ENCODE measurements at regions not wholly inside any gene's neighbourhood (a gene's known extent, or its start where the extent isn't known, plus 50 kb on each side); places are given as distances from the start of the nearest gene placed in this dataset.
A peak's percentile ranks its signal among the peaks of the same experiment; 100 is the strongest.

DNA sequence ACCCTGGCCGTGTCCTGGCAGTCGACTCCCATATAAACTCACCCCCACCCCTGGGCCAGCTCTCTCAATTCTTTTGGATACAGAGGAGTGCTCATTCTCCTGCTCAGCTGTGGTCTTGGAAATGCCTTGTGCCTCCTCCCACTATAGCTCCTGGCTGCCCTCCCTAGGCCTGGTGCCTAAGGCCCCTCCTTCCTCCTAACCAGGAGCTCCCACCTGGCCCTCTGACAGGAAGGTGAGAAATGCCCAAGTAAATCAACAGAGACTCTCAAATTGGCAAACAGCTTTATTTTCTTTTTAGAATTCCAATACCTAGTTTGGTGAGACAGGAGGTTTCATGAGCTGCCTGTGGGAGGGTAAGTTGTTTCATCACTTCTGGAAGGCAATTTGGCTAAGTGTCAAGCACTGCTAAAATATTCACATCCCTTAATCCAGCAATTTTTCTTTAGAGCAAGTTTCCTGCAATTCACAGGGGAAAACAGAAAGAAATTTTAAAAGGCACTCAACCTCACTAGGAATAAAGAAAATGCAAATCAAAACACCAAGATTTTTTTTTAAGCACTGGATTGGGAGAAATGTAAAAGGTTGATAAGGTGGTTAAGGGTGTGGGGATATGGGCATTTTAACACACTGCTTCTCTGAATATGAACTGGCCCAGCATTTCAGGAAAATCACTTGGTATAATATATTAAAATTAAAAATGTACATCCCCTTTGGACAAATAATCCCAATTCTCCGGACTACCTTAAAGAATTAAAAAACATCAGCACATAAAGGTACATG, 209.7 kb upstream of the ARHGAP20 start:
- Histone ChIP-seq H3K4me1 (ENCODE audit: low read depth) (no peaks in the 10 kb centered on the region), H3K36me3 (ENCODE audit: low read depth) (no peaks in the 10 kb centered on the region), H3K4me3 (no peak overlapping the region), H3K9me3 (no peaks in the 10 kb centered on the region)
- ATAC-seq (no peak), DNase-seq (no peak)
- intact Hi-C loops (cut with DNase I, micrococcal nuclease): no loop called here
- TF ChIP-seq, protein P1, sequence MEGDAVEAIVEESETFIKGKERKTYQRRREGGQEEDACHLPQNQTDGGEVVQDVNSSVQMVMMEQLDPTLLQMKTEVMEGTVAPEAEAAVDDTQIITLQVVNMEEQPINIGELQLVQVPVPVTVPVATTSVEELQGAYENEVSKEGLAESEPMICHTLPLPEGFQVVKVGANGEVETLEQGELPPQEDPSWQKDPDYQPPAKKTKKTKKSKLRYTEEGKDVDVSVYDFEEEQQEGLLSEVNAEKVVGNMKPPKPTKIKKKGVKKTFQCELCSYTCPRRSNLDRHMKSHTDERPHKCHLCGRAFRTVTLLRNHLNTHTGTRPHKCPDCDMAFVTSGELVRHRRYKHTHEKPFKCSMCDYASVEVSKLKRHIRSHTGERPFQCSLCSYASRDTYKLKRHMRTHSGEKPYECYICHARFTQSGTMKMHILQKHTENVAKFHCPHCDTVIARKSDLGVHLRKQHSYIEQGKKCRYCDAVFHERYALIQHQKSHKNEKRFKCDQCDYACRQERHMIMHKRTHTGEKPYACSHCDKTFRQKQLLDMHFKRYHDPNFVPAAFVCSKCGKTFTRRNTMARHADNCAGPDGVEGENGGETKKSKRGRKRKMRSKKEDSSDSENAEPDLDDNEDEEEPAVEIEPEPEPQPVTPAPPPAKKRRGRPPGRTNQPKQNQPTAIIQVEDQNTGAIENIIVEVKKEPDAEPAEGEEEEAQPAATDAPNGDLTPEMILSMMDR (IDR thresholded peaks at IDR 0.05): no peak

DNA sequence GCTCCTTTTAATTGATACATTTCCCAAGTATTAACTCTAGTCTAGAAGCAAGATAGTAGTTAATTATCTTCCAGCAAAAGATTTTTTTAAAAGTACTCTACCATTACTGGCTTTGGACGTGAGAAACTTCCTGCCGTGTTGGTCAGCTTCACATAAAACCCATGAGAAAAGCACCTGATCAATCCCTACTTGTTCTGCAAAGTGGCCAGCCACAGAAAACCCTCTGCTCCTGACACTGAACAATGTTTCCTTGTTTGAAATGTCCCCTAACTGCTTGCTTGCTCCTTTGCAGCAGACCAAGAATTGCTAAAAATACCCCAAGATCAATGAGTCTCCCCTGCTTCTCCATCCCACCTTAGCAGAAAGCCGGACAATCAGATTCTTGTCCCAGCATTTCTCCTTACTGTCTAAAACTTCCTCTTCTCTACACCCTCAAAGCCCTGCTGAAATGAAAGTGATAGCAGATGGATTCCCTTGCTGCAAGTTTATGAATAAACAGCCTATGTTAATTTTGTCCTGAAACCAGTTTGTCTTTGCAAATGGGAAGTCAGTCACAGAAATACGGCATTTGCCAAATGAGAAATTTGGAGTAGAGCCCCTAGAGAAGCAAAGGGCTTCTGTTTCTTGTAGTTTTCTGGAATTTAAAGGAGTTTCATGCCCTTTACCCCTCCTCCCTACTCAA, 207.1 kb upstream of the ARHGAP20 start:
- H3K36me3 ChIP-seq (ENCODE audit: low read depth): no peaks in the 10 kb centered on the region
- ATAC-seq: peak; percentile 39
- TF ChIP-seq, protein P1 (IDR thresholded peaks at IDR 0.05): no peak
- no peaks in the 10 kb centered on the region for H3K4me1 ChIP-seq (ENCODE audit: low read depth)
- H3K4me3 ChIP-seq: no peak overlapping the region
- DNase-seq: no peak
- intact Hi-C loops (cut with DNase I, micrococcal nuclease): no loop called here
- H3K9me3 ChIP-seq: no peaks in the 10 kb centered on the region

DNA sequence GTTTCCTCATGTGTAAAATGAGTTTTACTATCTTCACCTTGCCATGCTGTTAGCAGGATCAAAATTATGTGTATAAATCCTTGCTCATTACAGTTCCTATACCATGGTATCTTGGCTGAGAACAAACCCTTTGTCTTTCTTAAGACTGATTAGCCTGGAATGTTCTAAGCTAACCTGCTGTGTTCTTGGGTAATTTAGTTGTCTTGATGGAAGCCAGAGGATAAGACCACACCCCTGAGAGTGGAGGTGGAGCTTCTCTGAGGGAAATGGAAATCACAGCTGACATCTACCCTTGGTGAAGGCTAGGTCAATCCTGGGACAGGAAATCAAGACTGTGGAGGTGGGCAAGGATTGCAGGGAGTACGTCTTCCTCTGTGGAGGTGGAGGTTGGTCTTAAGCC, 206.1 kb upstream of the ARHGAP20 start:
- no peak for DNase-seq
- TF ChIP-seq, protein P1 (IDR thresholded peaks at IDR 0.05): no peak
- Histone ChIP-seq H3K4me1 (ENCODE audit: low read depth) (no peaks in the 10 kb centered on the region), H3K4me3 (no peak overlapping the region), H3K36me3 (ENCODE audit: low read depth) (no peaks in the 10 kb centered on the region), H3K9me3 (no peaks in the 10 kb centered on the region)
- ATAC-seq: no peak
- intact Hi-C loops (cut with DNase I, micrococcal nuclease): no loop called here

DNA sequence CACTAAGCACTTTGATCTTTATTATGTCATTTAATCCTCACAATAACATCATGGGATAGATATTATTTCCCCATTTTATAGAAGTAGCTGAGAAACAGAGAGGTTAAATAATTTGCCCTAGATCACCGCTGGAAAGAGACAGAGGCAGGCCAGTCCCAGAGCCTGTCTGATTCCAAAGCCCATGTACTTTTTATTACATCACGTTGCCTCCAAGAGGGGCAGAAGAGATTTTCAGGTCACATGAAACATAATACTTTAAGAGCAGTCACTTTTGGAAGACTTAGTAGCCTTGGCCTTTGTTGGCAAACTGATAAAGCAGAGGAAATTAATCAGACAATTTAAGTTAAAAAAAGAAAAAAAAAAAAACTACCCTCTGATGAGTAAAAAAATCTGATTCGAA, 200.2 kb upstream of the ARHGAP20 start:
- intact Hi-C loops (cut with DNase I, micrococcal nuclease): no loop called here
- Histone ChIP-seq H3K4me1 (ENCODE audit: low read depth) (peaks cover 9% of the 10 kb centered on the region), H3K4me3 (no peak overlapping the region), H3K36me3 (ENCODE audit: low read depth) (no peaks in the 10 kb centered on the region), H3K9me3 (no peaks in the 10 kb centered on the region)
- TF ChIP-seq, protein P1 (IDR thresholded peaks at IDR 0.05): no peak
- DNase-seq: no peak
- ATAC-seq: no peak

DNA sequence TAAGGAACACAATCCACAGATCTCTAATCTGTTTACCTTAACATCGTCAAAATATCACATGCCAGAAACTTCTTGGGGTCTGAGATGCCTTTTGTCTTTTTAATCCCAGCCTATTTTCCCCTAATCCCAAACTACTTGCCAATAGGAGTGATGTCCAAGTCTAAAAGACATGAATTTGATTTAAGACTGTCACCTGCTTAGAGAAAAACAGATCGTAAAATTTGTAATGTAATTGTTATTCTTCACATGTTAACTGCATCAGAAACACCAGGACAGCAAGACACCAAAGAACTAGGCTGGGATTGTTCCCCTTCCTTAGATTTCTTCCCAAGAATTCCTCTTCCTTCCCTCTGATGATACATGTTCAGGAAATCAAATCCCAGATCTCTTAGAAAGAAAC, 198.1 kb upstream of the ARHGAP20 start:
- ATAC-seq (no peak), DNase-seq (no peak)
- Histone ChIP-seq H3K36me3 (ENCODE audit: low read depth) (no peaks in the 10 kb centered on the region), H3K4me3 (no peak overlapping the region), H3K9me3 (no peaks in the 10 kb centered on the region), H3K4me1 (ENCODE audit: low read depth) (peaks cover 13% of the 10 kb centered on the region)
- TF ChIP-seq, protein P1 (IDR thresholded peaks at IDR 0.05): no peak
- intact Hi-C loops (cut with DNase I, micrococcal nuclease): no loop called here
